ENCODE measurements at regions not wholly inside any gene's neighbourhood (a gene's known extent, or its start where the extent isn't known, plus 50 kb on each side); places are given as distances from the start of the nearest gene placed in this dataset.

- H3K4me1 ChIP-seq (ENCODE audit: low read length) = no peaks in the 10 kb centered on the region
- TF ChIP-seq EZH2phosphoT487 (IDR thresholded peaks at IDR 0.05; ENCODE audit: low read length) (no peak), CTCF (IDR thresholded peaks at IDR 0.05; ENCODE audit: low read length) (no peak), EZH2 (optimal IDR thresholded peaks at IDR 0.05; ENCODE audit: low read depth, low read length) (no peak)
These were observed 930.5 kb downstream of the TLE4 start for GRCh38 chr9:80502306-80502705.

GRCh38 chr9:80501635-80502034 is 929.9 kb downstream of the TLE4 start:
- Histone ChIP-seq H3K36me3 (replicated peaks; ENCODE audit: insufficient read depth, low read length) (no peaks in the 10 kb centered on the region), H3F3A (ENCODE audit: insufficient read depth, low read length) (no peaks in the 10 kb centered on the region), H3K79me2 (ENCODE audit: low read length) (no peaks in the 10 kb centered on the region), H3K27ac (ENCODE audit: low read length) (no peak overlapping the region), H3K9me2 (replicated peaks; ENCODE audit: insufficient read depth, low read length) (no peaks in the 10 kb centered on the region), H3K9ac (ENCODE audit: low read length) (no peak overlapping the region), H4K20me1 (ENCODE audit: insufficient read depth, low read length) (no peaks in the 10 kb centered on the region), H3K4me1 (ENCODE audit: low read length) (no peaks in the 10 kb centered on the region), H3K27me3 (replicated peaks; ENCODE audit: insufficient read depth, low read length) (no peaks in the 10 kb centered on the region), H3K4me2 (ENCODE audit: low read depth, low read length) (no peak overlapping the region), H3K9me3 (replicated peaks; ENCODE audit: insufficient read depth, low read length) (no peaks in the 10 kb centered on the region), H2AFZ (ENCODE audit: low read length) (no peak overlapping the region), H3K4me3 (ENCODE audit: low read length) (no peak overlapping the region)
- TF ChIP-seq CTCF (IDR thresholded peaks at IDR 0.05; ENCODE audit: low read length) = no peak
- no peak for TF ChIP-seq EZH2phosphoT487 (IDR thresholded peaks at IDR 0.05; ENCODE audit: low read length)
- no peak for TF ChIP-seq EZH2 (optimal IDR thresholded peaks at IDR 0.05; ENCODE audit: low read depth, low read length)
- DNase-seq = no peak

More at GRCh38 chr9:80502306-80502705, 930.5 kb downstream of the TLE4 start:
- no peaks in the 10 kb centered on the region for H3K79me2 ChIP-seq (ENCODE audit: low read length)
- no peak overlapping the region for H3K9ac ChIP-seq (ENCODE audit: low read length)
- H3K9me3 ChIP-seq (replicated peaks; ENCODE audit: insufficient read depth, low read length) = no peaks in the 10 kb centered on the region
- no peak overlapping the region for H3K4me2 ChIP-seq (ENCODE audit: low read depth, low read length)
- no peaks in the 10 kb centered on the region for H4K20me1 ChIP-seq (ENCODE audit: insufficient read depth, low read length)
- H3K36me3 ChIP-seq (replicated peaks; ENCODE audit: insufficient read depth, low read length) = no peaks in the 10 kb centered on the region
- H3K27me3 ChIP-seq (replicated peaks; ENCODE audit: insufficient read depth, low read length) = no peaks in the 10 kb centered on the region
- no peak overlapping the region for H2AFZ ChIP-seq (ENCODE audit: low read length)
- H3K27ac ChIP-seq (ENCODE audit: low read length) = no peak overlapping the region
- no peak overlapping the region for H3K4me3 ChIP-seq (ENCODE audit: low read length)
- H3F3A ChIP-seq (ENCODE audit: insufficient read depth, low read length) = no peaks in the 10 kb centered on the region
- no peak for DNase-seq
- no peaks in the 10 kb centered on the region for H3K9me2 ChIP-seq (replicated peaks; ENCODE audit: insufficient read depth, low read length)

- Histone ChIP-seq H3K27me3 (replicated peaks; ENCODE audit: insufficient read depth, low read length) (no peaks in the 10 kb centered on the region), H3K4me1 (ENCODE audit: low read length) (no peaks in the 10 kb centered on the region), H2AFZ (ENCODE audit: low read length) (no peak overlapping the region), H3F3A (ENCODE audit: insufficient read depth, low read length) (no peaks in the 10 kb centered on the region), H3K9me2 (replicated peaks; ENCODE audit: insufficient read depth, low read length) (no peaks in the 10 kb centered on the region), H3K4me3 (ENCODE audit: low read length) (no peak overlapping the region), H3K4me2 (ENCODE audit: low read depth, low read length) (no peak overlapping the region), H3K27ac (ENCODE audit: low read length) (no peak overlapping the region), H3K9me3 (replicated peaks; ENCODE audit: insufficient read depth, low read length) (no peaks in the 10 kb centered on the region), H3K36me3 (replicated peaks; ENCODE audit: insufficient read depth, low read length) (no peaks in the 10 kb centered on the region), H4K20me1 (ENCODE audit: insufficient read depth, low read length) (no peaks in the 10 kb centered on the region), H3K9ac (ENCODE audit: low read length) (no peak overlapping the region), H3K79me2 (ENCODE audit: low read length) (no peaks in the 10 kb centered on the region)
- DNase-seq = no peak
- TF ChIP-seq EZH2phosphoT487 (IDR thresholded peaks at IDR 0.05; ENCODE audit: low read length) (no peak), EZH2 (optimal IDR thresholded peaks at IDR 0.05; ENCODE audit: low read depth, low read length) (no peak)
These were observed 928.5 kb downstream of the TLE4 start for GRCh38 chr9:80500300-80500699.

- no peaks in the 10 kb centered on the region for H3K27me3 ChIP-seq (replicated peaks; ENCODE audit: insufficient read depth, low read length)
- no peaks in the 10 kb centered on the region for H3F3A ChIP-seq (ENCODE audit: insufficient read depth, low read length)
- no peak overlapping the region for H3K4me2 ChIP-seq (ENCODE audit: low read depth, low read length)
- no peak for DNase-seq
- H3K9me3 ChIP-seq (replicated peaks; ENCODE audit: insufficient read depth, low read length) = no peaks in the 10 kb centered on the region
- H2AFZ ChIP-seq (ENCODE audit: low read length) = no peak overlapping the region
- H3K27ac ChIP-seq (ENCODE audit: low read length) = no peak overlapping the region
- no peaks in the 10 kb centered on the region for H4K20me1 ChIP-seq (ENCODE audit: insufficient read depth, low read length)
- no peaks in the 10 kb centered on the region for H3K4me1 ChIP-seq (ENCODE audit: low read length)
- H3K9ac ChIP-seq (ENCODE audit: low read length) = no peak overlapping the region
- H3K9me2 ChIP-seq (replicated peaks; ENCODE audit: insufficient read depth, low read length) = no peaks in the 10 kb centered on the region
- H3K36me3 ChIP-seq (replicated peaks; ENCODE audit: insufficient read depth, low read length) = no peaks in the 10 kb centered on the region
- TF ChIP-seq CTCF (IDR thresholded peaks at IDR 0.05; ENCODE audit: low read length) = no peak
- no peak for TF ChIP-seq EZH2 (optimal IDR thresholded peaks at IDR 0.05; ENCODE audit: low read depth, low read length)
- TF ChIP-seq EZH2phosphoT487 (IDR thresholded peaks at IDR 0.05; ENCODE audit: low read length) = no peak
- H3K4me3 ChIP-seq (ENCODE audit: low read length) = no peak overlapping the region
- no peaks in the 10 kb centered on the region for H3K79me2 ChIP-seq (ENCODE audit: low read length)
These were observed 926.3 kb downstream of the TLE4 start for GRCh38 chr9:80498001-80498555.
